ENCODE measurements at regions not wholly inside any gene's neighbourhood (a gene's known extent, or its start where the extent isn't known, plus 50 kb on each side); places are given as distances from the start of the nearest gene placed in this dataset.

DNA sequence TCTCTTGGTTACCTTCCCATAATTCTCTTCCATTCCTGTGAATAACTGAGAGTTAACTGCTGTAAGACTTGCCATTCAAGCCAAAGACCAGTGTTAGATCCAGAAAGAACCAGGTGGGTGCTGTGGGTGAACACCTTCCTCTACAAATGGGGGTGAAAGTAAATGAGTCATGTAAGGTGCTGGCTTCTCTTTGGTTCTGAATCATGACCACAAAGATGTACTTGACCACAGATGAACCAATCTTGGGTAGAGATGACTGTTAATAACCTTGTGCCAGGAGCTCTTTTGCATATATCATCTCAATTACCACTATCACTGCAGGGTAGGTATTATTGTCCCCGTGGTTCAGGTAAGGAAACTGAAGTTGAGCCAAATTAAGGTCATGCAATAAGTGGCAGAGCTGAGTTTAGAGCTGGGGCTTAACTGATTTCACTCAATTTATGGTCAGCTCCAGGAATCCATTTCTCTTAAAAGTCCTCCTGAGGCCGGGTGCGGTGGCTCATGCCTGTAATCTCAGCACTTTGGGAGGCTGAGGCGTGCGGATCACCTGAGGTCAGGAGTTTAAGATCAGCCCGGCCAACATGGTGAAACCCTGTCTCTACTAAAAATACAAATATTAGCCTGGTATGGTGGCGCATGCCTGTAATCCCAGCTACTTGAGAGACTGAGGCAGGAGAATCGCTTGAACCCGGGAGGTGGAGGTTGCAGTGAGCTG, 244.9 kb upstream of the CXCR4 start:
- DNase-seq, result no peak

DNA sequence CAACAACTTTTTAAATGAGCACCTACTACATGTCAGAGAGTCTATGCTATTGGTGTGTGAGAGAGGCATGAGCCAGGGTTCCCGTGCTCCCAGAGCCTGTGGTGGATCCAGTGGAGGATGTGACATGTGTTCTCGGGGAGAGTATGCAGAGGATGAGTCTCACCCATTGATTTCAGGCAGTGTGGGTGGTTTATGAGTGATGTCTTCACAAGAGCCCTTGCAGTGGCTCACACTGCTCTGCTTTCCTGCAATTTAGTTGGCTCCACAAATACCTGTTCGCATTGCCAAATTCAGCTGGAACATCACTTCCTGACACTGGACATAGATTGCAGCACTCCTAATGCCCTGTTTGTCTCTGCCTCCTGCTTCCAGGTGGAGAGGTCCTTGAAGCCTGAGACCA, 243.6 kb upstream of the CXCR4 start:
- DNase-seq, result no peak

DNA sequence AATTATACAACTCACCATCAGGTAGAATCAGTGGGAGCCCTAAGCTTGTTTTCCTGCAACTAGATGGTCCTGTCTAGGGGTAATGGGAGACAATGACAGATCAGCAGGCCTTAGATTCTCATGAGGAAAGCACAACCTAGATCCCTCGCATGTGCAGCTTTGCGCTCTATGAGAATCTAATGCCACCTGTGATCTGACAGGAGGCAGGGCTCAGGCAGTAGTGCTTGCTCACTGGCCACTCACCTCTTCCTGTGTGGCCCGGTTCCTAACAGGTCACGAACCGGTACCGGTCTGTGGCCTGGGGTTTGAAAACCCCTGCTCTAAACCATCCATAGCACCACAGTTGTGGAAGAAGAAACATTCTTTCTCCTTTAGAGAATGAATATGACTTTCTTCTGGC, 242.8 kb upstream of the CXCR4 start:
- DNase-seq, result no peak

DNA sequence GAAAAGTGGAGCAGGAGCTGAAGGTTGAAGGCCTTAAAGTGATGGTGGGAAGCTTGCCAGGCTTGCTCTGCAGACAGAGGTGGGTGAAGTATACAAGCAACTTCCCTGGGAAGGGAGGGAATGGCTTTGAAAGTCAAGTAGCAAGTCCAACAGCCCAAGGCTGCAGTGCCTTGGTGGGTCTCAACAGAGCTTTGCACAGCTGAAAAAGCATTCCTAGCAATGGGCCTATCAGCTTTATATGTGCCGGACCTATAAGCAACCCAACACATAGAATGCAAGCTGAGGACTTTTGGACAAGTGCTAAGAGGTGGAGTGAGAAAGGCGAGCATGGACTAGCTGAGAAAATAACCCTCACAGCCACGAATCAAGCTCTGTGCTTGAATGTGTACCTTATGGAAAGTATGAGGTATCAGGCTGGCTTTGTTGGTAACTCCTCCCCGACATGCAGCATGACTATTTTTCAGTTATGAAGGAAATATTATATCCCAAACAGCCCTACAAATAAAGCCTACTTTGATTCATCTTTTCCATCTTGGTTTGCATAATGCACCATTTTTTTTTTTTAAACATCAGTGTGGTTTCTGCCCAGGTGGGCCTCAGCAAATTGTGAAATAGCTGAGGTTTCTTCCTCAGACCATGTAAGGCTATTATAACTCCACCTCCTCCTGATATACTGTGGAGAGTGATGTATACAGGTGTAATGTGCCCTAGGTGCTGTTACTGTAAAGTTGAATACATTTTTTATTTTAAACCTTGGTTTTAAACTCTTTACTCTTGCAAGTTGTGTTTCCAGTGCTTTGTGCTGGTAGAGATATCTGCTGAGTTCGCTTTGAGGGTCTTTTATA, 241.4 kb upstream of the CXCR4 start:
- no peak for DNase-seq

DNA sequence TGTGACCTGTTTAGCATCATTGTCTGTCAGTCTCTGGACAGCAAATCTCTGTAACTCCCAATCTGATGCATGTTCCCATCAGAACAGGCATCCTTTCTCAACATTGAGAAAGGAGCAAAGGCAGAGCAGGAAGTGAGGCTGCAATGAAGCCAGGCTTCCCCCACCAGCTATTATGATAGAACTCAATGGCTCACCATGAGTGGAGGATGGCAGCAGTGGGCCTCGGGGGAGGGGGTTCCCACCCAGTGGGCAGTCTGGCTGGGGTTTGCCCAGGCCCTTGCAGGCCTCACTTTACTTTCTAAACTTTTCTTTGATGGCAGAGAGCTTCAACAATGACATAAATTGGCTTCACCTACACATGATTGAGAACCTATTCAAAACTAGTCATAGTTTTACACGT, 240.6 kb upstream of the CXCR4 start:
- no peak for DNase-seq

DNA sequence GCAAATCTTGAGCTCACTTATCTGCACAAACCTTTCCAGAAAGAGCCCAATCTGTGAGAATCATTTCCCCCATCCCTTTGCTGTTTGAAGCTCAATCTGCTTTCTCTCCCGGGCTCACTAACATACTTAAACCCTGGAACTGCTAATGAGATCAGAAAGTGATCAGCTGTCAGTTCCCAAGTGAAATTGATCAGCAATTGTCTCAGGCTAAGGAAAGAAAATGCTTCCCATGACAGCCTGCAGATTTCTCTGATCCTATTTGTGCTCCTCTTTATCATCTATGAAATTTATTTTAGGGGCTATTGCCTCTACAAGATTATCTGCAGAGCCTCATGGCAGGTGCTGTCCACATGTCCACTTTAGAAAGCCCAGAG, 239.0 kb upstream of the CXCR4 start:
- no peak for DNase-seq

DNA sequence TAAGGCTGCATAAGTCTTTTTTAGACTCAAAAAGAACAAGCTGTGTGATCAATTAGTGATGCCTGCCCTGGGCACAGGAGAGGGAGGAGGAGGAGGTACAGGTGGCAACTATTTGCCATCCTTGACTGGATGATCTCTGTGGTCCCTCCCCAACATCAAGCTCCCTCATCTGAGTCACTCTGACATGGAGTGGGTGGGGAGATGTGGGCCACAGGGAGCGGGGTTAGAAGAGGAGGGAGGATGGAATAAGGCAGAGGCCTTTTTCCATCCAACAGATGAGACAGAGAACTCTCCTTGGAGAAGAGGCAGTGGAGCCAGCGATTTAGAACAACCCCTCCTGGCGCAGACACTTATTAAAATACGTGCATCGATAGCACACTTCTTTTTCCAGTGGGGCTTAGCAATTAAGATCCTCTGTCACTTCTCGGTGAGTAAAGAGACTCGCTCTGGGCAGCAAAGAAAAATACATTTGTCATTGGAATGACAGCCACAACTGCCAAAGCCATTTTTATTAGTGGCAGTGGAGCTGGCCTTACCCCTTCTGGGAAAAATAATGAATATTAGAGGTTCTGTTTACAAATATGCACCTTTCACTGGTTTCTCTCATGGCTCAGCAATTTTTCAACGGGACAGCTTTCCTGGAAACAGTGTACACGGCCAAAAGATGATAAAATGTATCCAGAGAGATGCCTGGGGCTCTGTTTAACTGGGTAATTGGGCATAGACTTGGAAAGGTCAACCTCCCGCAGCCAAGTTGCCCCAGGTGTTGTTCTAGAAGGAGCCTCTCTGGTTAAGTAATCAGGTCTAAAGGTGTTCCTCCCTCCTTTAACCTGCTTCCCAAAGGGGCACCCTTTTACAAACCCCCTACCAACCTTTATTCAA, 238.4 kb upstream of the CXCR4 start:
- no peak for DNase-seq

DNA sequence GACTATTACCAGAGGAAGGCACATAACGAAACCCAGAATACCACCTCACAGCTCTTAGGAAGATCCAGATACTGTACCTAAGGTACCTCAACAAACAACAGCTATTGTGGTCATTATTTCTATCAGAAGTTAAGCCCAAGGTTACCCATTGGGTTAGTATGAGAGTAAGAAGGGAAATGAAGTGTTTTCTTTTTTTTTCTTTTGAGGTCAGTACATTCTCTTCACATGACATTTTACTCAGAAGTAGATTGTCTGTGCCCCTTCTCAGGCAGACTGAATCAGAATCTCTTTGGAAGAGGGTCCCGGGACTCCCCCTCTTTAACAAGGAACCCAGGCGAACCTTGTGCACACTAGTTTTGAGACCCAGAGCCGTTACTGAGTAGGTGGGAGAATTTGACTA, 233.7 kb upstream of the CXCR4 start:
- DNase-seq, result no peak

DNA sequence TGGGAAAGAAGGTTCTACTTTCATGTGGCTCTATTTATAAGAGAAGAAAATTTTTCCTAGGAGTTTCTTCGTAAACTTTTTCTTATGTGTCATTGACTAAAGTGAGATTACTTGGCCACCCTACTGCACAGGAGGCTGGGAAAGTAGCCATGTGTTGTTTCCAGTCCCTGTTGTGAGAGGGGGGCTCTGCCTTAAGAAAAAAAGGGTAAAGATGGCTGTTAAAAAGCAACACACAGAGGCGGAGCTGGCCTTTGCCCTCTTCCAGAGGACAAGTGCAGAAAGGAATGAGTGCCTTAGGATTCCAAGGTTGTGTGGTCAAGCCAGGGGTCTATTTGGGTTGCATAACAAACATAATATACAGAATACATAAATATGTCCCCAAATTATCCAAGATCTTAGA, 230.0 kb upstream of the CXCR4 start:
- DNase-seq, result no peak

DNA sequence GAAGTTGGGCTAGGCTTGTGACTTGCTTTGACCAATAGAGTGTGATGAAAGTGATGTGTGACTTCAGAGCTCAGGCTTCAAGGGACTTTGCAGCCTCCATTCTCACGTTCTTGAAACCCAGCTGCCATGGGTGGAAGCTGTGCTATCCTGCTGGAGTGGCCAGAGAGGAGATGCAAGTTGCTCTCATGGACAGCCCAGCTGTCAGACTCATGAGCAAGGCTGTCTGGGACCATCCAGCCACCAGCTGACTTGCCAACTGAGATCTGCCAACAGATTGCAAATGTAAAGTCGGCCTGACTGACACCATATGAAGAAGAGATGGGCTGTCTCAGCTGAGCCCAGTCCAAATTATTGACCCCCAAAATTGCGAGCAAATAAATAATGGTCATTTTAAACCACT, 226.4 kb upstream of the CXCR4 start:
- no peak for DNase-seq

DNA sequence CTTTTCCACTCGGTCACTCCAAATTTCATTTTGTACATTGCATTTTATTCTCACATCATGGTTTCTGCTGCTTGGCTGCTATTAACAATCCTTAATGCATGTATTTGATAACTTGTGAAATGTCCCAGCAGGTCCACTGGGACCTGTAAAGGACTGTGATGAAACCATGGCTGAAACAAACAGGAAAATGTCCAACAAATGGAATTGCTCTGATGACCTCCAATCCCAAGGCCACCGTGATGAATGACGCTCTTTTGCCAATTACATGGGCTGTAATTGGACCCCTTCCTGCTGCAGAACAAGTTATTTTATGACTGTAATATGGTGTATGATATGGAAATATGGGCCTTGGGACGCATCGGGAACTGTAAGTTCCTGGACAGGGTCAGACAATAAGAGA, 224.2 kb upstream of the CXCR4 start:
- DNase-seq, result no peak

DNA sequence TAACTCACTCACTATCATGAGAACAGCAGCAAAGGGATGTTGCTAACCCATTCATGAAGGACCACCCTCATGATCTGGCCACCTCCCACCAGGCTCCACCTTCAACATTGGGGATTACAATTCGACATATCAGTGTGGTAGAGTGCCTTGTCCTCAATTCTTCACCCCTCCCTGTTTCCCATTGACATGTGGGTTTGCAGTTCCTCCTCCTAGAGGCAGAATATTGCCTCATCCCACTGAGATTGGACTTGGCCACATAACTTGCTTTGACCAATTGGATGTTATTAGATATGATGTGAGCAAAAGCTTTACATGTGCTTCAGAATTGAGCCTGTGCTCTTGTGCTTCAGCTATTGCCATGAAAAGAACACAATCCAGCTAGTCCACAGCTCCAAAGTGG, 217.0 kb upstream of the CXCR4 start:
- DNase-seq, result no peak

DNA sequence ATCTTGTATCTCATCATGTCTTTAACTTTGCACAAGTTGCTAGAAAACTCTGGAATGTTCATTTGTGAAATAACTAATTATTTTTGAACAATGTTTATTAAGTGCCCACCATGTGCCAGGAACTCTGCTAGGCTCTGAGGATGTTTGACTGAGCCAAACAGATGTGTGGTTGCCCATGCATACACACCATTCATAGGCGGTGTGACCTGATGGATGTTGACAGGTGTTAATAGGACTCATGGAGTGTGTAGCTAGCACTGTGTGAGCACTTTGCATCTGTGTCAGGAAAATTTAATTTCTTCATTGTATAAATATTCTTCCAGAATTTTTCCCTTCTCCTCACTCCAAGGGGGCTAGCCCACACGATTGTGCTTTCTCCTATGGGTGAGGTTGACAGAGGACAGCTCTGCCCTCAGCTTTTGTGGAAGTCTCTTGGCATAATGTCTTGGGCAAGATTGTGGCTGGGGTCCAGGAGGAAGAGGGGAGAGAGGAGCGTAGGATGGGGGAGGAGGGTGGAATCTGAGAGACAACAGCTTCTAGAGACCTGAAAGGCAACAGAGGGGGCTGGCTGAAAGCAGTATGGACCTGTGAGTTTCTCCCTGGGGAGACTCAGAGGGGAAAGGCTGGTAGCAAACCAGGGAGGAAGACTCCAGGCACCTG, 214.6 kb upstream of the CXCR4 start:
- no peak for DNase-seq

DNA sequence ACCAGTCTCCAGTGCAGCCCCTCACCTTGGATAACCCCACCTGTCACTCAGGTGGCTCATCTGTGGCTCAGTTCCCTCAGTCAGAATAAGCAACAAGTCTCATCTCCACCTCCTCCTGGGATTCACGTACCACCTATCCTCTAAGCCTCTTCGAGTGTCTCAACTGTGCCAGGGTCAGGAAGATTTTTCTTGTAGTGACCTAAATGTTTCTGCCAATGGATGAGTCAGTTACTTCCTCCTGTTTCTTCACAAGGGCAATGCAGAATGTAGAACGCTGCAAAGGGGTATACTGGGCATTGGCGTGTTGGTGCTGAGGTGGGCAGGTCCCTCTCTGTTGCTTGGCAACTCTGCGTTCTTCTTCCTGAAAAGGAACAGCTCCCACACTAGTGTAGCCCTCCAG, 213.3 kb upstream of the CXCR4 start:
- no peak for DNase-seq

DNA sequence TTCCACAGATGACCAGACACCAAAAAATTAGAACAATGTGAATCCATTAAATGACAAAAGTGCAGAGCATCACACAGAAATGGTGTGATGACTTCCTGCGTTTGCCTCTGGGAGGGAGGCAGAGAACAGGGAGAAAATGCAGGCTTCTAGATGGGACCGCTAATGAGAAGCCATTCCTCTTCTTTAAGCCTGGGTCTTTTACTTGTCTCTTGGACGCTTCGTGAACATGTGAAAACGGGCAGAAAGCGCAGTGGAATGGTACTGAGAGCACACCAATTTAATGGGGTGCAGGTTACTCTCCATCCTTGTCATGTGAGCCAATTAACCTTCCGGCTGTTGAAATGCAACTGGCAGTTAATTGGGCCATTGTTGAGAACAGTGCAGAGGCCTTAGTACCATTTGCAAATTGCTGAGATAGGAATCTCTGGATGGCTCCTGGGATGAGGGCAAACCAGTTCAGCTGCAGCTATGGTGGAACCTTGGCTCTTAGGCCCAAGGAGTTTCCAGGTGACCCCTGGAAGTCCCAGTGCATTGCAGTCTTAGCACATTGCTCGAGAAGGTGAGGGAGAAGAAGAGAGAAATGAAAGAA, 210.4 kb upstream of the CXCR4 start:
- DNase-seq, result no peak

DNA sequence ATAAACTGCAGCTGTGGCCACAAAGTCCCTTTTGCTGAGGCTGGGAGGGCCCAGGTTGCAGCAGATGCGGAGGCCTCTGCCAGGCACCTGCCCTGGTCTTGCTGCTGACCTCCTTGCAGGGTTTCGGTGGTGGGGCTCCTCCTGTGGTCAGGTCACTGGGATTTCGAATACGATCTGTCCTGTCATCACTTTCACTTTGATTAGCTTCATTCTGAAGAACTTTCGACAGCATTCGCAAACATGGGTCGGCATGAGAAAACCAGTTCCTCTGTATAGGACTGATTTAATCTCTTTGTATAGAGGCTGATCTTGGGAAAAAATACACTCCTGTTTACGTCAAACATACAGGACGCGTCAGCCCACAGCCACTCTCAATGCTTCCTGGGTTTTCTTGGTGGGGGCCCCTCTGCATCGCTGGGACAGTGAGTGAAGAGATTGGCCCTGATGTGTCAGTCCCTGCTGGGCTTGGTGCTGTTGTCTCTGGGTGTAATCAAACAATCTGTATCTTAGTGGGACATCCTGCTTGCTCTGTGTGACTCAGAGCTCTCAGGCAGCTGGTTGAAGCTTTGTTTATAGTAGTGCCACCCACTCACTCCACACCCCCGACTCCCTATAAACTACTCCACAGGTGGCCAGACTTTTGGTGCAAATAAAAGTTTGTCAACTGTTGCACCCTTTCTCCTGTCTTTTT, 209.4 kb upstream of the CXCR4 start:
- no peak for DNase-seq

DNA sequence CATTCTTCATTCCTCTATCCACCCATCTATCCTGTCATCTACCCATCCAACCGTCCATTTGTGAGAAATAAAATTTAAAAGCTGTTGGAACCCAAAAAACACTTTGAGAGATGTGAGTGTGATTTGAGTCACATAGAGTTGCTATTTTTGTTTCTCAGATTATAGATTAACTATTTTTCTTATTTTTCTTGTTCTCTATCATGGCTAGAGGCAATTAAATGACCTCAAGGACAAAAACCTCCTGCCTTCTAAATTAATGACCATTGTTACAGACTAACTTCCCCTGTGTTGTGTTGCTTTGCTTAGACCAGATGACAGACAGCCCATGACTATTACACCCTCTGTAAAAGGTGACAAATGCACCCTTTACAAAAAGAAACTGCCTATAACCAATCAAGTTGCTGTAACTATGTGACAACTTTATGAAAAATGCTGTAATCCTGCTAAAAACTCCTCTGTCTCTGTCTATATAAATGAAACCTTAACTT, 207.9 kb upstream of the CXCR4 start:
- no peak for DNase-seq

DNA sequence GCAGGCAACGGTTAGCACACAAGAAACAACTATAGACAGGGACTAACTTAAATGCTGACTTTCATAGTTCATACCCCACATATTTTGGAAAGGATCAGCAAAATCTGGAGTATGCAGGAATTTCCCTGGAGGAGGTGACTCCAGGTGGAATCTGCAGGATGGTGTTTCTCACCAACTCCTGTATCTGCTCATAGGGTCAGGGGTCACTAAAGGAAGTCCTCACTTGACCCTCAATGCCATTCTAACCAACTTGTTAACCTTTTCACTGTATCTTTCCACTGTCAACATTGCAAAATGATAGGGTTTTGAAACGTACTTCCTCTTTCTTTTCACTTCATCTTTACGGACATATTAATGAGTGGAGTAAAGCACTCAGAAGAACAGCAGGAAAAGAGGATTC, 207.0 kb upstream of the CXCR4 start:
- no peak for DNase-seq

DNA sequence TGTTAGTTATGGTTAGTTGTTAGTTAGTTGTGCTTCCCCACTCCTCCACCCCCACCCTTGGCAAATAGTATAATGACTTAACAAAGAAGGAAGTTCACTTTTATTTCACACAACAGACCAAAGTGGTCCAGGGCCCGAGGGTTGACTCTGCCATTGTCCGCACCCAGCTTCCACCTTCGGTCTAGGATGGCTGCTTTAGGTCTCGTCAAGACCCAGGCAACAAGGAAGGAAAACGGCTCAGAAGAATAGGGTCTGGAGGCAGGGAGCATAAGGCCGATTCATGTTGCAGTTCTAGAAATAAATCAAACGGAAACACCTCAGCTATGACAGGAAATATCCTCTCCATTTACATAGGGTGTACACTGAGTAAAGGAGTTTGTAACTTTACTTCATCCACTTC, 206.0 kb upstream of the CXCR4 start:
- no peak for DNase-seq

DNA sequence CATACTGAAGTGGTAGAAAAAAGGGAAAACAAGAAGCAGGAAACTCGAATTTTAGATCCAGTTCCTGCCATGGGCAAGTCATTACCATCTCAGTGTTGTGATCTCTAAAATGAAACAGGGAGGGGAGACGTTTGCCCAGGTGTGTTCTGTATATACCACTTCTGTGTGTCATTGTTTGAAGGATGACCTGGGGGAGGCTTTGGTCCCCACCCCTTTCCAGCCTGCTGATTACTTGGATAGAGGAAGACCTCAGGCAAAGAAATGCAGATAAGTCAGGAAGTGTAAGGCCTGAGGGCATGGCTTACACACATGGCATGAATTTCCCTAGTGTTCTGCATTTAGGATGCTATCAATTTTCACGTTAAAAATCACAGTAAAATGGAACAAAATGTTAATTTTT, 205.2 kb upstream of the CXCR4 start:
- no peak for DNase-seq

DNA sequence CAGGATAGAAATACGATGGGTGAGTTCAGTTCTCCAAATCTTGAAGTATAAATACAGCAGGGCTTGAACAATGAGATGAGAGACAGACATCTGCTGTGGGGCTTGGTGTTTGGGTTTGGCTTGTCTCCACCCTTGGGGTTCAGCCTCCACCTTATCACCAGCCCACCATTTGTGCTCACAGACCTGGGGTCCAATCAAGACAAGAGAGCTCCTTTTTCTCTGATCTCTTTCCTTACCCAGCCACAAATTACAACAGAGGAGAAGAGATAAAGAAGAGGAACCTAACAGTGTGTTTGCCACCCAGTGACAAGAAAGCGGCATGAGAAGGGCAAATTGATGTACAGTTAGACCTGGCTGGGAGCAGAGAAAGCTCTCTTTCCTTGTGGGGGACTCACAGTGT, 204.5 kb upstream of the CXCR4 start:
- no peak for DNase-seq

DNA sequence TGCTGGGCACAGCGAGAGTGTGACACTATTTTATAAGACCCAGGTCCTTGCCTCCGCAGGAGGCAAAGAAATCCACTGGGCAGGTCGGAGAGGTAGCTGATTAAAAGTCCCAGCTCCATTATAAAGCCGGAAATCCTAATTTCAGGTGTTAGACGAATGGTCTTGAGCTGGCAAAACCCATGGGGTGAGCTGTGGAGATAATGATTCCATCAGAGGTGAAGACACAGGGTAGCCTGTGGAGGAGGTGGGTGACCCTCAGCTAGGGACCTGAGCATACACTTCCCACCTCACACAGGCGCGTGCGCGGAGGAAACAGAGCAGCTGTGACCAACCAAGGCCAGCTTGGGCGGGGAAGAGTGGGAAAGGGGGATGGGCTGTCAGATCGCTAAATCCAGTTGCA, 201.7 kb upstream of the CXCR4 start:
- no peak for DNase-seq

Data from activated gamma-delta T cell (primary cell).